HEK293 (cell line): ENCODE measurements at regions not wholly inside any gene's neighbourhood (a gene's known extent, or its start where the extent isn't known, plus 50 kb on each side); places are given as distances from the start of the nearest gene placed in this dataset.

Experiments used
- CTCF ChIA-PET: fragments of 350-600 bp; formaldehyde crosslinking; extraction: SDS; loops from one replicate; lab custom pipeline; 2021; ENCODE audit warnings: antibody characterized with exemption; lab: Yijun Ruan, JAX
- POLR2A ChIA-PET: fragments of 300-600 bp; formaldehyde crosslinking; extraction: SDS; loops from one replicate; lab custom pipeline; 2020; ENCODE audit warnings: antibody characterized with exemption, inconsistent platforms; lab: Yijun Ruan, JAX
- H3K27ac ChIP-seq: fragments of 200-500 bp; sonication (Bioruptor generic); 2 replicates; pipeline ENCODE4 v1.5.1; 2014; ENCODE audit warnings: low read depth, low read length, control low read depth, inconsistent platforms; ENCODE audit errors: extremely low read depth
- H3K36me3 ChIP-seq, 2 experiments: fragments of 200-500 bp in 1 of 2; sonication (Bioruptor generic) in 1 of 2; 1 replicate in 1 of 2; 2 replicates in 1 of 2; pipeline ENCODE4 v1.5.1; 2014 to 2017; ENCODE audit warnings: inconsistent platforms in 2 of 2, low read length in 2 of 2; ENCODE audit not compliant: control insufficient read depth in 2 of 2, insufficient read depth in 1 of 2
- H3K4me1 ChIP-seq: fragments of 200-500 bp; sonication (Bioruptor generic); 2 replicates; pipeline ENCODE4 v1.5.1; 2014; ENCODE audit warnings: mild to moderate bottlenecking, low read length, inconsistent platforms; ENCODE audit not compliant: control insufficient read depth, insufficient read depth
- H3K4me3 ChIP-seq: 2 replicates; pipeline ENCODE4 v1.5.1; 2011; ENCODE audit warnings: low read depth, mild to moderate bottlenecking, control low read depth, low read length, moderate library complexity
- H3K9me3 ChIP-seq: fragments of 200-500 bp; sonication (Bioruptor generic); 2 replicates; pipeline ENCODE4 v1.5.1; 2014; ENCODE audit warnings: low read depth, low read length, inconsistent platforms; ENCODE audit not compliant: control insufficient read depth, insufficient read depth
- KLF10 ChIP-seq: fragments of 450-650 bp; IDR thresholded peaks from 2 replicates; pipeline ENCODE4 v1.5.1; 2018; ENCODE audit warnings: missing biosample characterization, mild to moderate bottlenecking, missing genetic modification characterization
- YY1 ChIP-seq: fragments of 450-650 bp; formaldehyde crosslinking; IDR thresholded peaks from 2 replicates; pipeline ENCODE4 v1.5.1; 2018; ENCODE audit warnings: missing biosample characterization, missing genetic modification characterization
- ZBTB20 ChIP-seq: fragments of 450-650 bp; formaldehyde crosslinking; IDR thresholded peaks from 2 replicates; pipeline ENCODE4 v1.5.1; 2016; ENCODE audit warnings: missing biosample characterization, missing genetic modification characterization
- ZNF132 ChIP-seq: fragments of 450-650 bp; formaldehyde crosslinking; IDR thresholded peaks from 2 replicates; pipeline ENCODE4 v1.5.1; 2017; ENCODE audit warnings: missing biosample characterization, missing genetic modification characterization, borderline replicate concordance
- ZNF138 ChIP-seq: fragments of 450-650 bp; formaldehyde crosslinking; IDR thresholded peaks from 2 replicates; pipeline ENCODE4 v1.5.1; 2016; ENCODE audit warnings: missing biosample characterization, missing genetic modification characterization, borderline replicate concordance
- ZNF184 ChIP-seq: fragments of 450-650 bp; IDR thresholded peaks from 2 replicates; pipeline ENCODE4 v1.5.1; 2018; ENCODE audit warnings: missing biosample characterization, mild to moderate bottlenecking, missing genetic modification characterization
- ZNF19 ChIP-seq: fragments of 450-650 bp; formaldehyde crosslinking; IDR thresholded peaks from 2 replicates; pipeline ENCODE4; 2016; ENCODE audit warnings: missing biosample characterization, missing genetic modification characterization, low read depth
- ZNF223 ChIP-seq: fragments of 450-650 bp; formaldehyde crosslinking; IDR thresholded peaks from 2 replicates; pipeline ENCODE4 v1.5.1; 2016; ENCODE audit warnings: missing biosample characterization, missing genetic modification characterization
- ZNF239 ChIP-seq: fragments of 450-650 bp; formaldehyde crosslinking; IDR thresholded peaks from 2 replicates; pipeline ENCODE4 v1.5.1; 2016; ENCODE audit warnings: missing biosample characterization, missing genetic modification characterization
- ZNF426 ChIP-seq: fragments of 450-650 bp; formaldehyde crosslinking; IDR thresholded peaks from 2 replicates; pipeline ENCODE4 v1.5.1; 2017; ENCODE audit warnings: missing biosample characterization, missing genetic modification characterization, mild to moderate bottlenecking, inconsistent platforms, moderate library complexity
- ZNF501 ChIP-seq: fragments of 450-650 bp; formaldehyde crosslinking; IDR thresholded peaks from 2 replicates; pipeline ENCODE4 v1.5.1; 2016; ENCODE audit warnings: missing biosample characterization, missing genetic modification characterization
- ZNF510 ChIP-seq: fragments of 450-650 bp; formaldehyde crosslinking; IDR thresholded peaks from 2 replicates; pipeline ENCODE4 v1.5.1; 2018; ENCODE audit warnings: mild to moderate bottlenecking, missing genetic modification characterization, missing biosample characterization; ENCODE audit not compliant: insufficient replicate concordance
- ZNF585B ChIP-seq: fragments of 450-650 bp; formaldehyde crosslinking; IDR thresholded peaks from 2 replicates; pipeline ENCODE4 v1.5.1; 2016; ENCODE audit warnings: missing biosample characterization, missing genetic modification characterization
- ZNF624 ChIP-seq: fragments of 450-650 bp; formaldehyde crosslinking; IDR thresholded peaks from 2 replicates; pipeline ENCODE4 v1.5.1; 2017; ENCODE audit warnings: missing biosample characterization, missing genetic modification characterization
- ZNF670 ChIP-seq: fragments of 450-650 bp; formaldehyde crosslinking; IDR thresholded peaks from 2 replicates; pipeline ENCODE4 v1.5.1; 2016; ENCODE audit warnings: missing biosample characterization, missing genetic modification characterization, low read depth
- ZNF776 ChIP-seq: fragments of 450-650 bp; formaldehyde crosslinking; IDR thresholded peaks from 2 replicates; pipeline ENCODE4 v1.5.0; 2017; ENCODE audit warnings: missing biosample characterization, missing genetic modification characterization, borderline replicate concordance
- TF ChIP-seq, protein P1 (sequence below): fragments of 450-650 bp; formaldehyde crosslinking; IDR thresholded peaks from 2 replicates; pipeline ENCODE4 v1.5.1; 2017; ENCODE audit warnings: missing biosample characterization, missing genetic modification characterization
- TF ChIP-seq, protein P2 (sequence below): IDR thresholded peaks from 2 replicates; pipeline ENCODE4 v1.6.1; 2011; ENCODE audit warnings: mild to moderate bottlenecking, low read depth, low read length, borderline replicate concordance
- TF ChIP-seq, protein P3 (sequence below): fragments of 450-650 bp; formaldehyde crosslinking; IDR thresholded peaks from 2 replicates; pipeline ENCODE4 v1.5.1; 2016; ENCODE audit warnings: missing biosample characterization, missing genetic modification characterization
- TF ChIP-seq, protein P4 (sequence below): fragments of 450-650 bp; formaldehyde crosslinking; IDR thresholded peaks from 2 replicates; pipeline ENCODE4 v1.5.1; 2016; ENCODE audit warnings: missing biosample characterization, missing genetic modification characterization
- TF ChIP-seq, protein P5 (sequence below): fragments of 450-650 bp; formaldehyde crosslinking; IDR thresholded peaks from 2 replicates; pipeline ENCODE4 v1.5.1; 2016; ENCODE audit warnings: missing biosample characterization, missing genetic modification characterization, borderline replicate concordance

DNA sequence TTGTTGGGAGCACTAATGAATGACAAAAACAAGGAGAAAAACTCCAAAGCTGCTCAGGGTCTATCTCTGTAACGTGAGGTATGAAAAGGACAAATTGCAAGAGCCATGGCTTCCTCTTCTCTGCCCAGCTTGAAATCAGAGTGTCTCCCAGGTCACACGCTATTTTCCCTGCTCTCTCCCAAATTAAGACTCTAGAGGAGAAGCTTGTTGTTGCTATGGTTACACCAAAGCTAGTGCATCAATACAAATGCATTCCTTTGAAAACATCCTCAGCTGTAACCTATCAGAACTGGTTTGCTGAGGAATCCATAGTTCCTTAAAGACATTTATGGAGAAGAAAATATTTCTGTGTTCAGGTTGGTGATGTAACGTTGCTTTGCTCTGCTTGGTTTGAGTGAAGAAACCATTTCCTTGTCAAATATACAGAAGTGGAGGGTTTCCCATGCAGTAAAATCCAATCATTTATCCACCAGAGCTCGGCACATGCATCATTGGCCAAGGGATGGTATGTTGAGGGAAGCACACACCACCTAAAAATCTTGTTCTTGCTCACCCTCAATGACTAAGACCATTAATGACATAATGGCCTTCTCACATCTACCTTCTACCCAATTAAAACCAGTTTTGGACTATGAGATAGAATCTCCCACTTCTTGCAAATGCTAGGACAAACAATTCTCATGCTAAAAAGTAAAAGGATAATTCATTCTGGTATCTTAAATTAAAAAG lies 2135.6 kb upstream of the CELF4 start:
- Histone ChIP-seq H3K27ac (no peak overlapping the region), H3K4me1 (no peaks in the 10 kb centered on the region), H3K9me3 (no peaks in the 10 kb centered on the region), H3K4me3 (no peak overlapping the region), H3K36me3 (no peaks in the 10 kb centered on the region)
- TF ChIP-seq ZNF239 (tag by site-specific recombination): no peak
- no peak for TF ChIP-seq ZNF670 (tag by site-specific recombination)
- TF ChIP-seq ZNF501: no peak
- TF ChIP-seq, protein P1, sequence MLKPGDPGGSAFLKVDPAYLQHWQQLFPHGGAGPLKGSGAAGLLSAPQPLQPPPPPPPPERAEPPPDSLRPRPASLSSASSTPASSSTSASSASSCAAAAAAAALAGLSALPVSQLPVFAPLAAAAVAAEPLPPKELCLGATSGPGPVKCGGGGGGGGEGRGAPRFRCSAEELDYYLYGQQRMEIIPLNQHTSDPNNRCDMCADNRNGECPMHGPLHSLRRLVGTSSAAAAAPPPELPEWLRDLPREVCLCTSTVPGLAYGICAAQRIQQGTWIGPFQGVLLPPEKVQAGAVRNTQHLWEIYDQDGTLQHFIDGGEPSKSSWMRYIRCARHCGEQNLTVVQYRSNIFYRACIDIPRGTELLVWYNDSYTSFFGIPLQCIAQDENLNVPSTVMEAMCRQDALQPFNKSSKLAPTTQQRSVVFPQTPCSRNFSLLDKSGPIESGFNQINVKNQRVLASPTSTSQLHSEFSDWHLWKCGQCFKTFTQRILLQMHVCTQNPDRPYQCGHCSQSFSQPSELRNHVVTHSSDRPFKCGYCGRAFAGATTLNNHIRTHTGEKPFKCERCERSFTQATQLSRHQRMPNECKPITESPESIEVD (tag by site-specific recombination): no peak
- TF ChIP-seq, protein P2, sequence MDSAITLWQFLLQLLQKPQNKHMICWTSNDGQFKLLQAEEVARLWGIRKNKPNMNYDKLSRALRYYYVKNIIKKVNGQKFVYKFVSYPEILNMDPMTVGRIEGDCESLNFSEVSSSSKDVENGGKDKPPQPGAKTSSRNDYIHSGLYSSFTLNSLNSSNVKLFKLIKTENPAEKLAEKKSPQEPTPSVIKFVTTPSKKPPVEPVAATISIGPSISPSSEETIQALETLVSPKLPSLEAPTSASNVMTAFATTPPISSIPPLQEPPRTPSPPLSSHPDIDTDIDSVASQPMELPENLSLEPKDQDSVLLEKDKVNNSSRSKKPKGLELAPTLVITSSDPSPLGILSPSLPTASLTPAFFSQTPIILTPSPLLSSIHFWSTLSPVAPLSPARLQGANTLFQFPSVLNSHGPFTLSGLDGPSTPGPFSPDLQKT: no peak
- no peak for TF ChIP-seq ZNF426 (tag by site-specific recombination)
- TF ChIP-seq ZNF19 (tag by site-specific recombination): no peak
- TF ChIP-seq, protein P3, sequence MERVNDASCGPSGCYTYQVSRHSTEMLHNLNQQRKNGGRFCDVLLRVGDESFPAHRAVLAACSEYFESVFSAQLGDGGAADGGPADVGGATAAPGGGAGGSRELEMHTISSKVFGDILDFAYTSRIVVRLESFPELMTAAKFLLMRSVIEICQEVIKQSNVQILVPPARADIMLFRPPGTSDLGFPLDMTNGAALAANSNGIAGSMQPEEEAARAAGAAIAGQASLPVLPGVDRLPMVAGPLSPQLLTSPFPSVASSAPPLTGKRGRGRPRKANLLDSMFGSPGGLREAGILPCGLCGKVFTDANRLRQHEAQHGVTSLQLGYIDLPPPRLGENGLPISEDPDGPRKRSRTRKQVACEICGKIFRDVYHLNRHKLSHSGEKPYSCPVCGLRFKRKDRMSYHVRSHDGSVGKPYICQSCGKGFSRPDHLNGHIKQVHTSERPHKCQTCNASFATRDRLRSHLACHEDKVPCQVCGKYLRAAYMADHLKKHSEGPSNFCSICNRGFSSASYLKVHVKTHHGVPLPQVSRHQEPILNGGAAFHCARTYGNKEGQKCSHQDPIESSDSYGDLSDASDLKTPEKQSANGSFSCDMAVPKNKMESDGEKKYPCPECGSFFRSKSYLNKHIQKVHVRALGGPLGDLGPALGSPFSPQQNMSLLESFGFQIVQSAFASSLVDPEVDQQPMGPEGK (tag by site-specific recombination): no peak
- TF ChIP-seq YY1 (tag by site-specific recombination): no peak
- no peak for TF ChIP-seq ZNF184 (tag by site-specific recombination)
- TF ChIP-seq KLF10 (tag by site-specific recombination): no peak
- no peak for TF ChIP-seq ZNF585B (tag by site-specific recombination)
- POLR2A ChIA-PET: no interaction called here
- CTCF ChIA-PET: interaction anchor here (0.6 kb wide), 1 partner anchor 102 kb away, joined by 3 read pairs; no protein-coding TSS in a partner anchor

DNA sequence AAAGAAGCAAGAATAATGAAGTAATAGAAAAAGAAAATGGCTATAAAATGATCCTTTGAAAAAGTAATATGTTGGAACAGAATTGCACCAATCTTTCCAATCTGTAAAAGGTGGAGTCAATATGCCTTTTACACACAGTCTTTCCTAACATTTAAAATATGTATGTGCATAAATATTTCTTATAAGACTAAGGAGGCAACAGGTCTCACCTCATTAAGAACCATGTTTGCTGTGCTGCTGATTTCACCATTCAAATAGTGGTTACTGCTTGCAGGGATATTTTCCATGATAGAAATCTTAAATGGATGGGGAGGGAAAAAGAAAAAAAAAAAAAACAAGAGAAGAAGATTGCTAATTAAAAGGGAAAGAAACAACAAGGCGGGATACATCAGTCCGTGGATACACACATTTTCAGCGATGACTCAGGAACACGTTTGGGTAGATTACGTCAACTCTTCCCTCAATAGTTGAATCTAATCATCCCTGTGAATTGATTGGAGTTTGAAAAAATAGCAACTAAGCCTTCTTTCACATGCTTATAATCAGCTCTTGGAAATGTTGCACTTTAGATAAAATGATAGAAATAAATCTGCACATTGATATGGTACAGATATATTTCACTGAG lies 2133.9 kb upstream of the CELF4 start:
- no peaks in the 10 kb centered on the region for H3K9me3 ChIP-seq
- H3K4me3 ChIP-seq: no peak overlapping the region
- H3K4me1 ChIP-seq: no peaks in the 10 kb centered on the region
- ChIA-PET POLR2A (no interaction called here), CTCF (no interaction called here)
- H3K27ac ChIP-seq: no peak overlapping the region
- H3K36me3 ChIP-seq: no peaks in the 10 kb centered on the region
- TF ChIP-seq ZNF776 (tag by site-specific recombination): no peak
- TF ChIP-seq ZNF510: no peak
- TF ChIP-seq, protein P4, sequence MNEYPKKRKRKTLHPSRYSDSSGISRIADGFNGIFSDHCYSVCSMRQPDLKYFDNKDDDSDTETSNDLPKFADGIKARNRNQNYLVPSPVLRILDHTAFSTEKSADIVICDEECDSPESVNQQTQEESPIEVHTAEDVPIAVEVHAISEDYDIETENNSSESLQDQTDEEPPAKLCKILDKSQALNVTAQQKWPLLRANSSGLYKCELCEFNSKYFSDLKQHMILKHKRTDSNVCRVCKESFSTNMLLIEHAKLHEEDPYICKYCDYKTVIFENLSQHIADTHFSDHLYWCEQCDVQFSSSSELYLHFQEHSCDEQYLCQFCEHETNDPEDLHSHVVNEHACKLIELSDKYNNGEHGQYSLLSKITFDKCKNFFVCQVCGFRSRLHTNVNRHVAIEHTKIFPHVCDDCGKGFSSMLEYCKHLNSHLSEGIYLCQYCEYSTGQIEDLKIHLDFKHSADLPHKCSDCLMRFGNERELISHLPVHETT (tag by site-specific recombination): no peak
- no peak for TF ChIP-seq ZBTB20 (tag by site-specific recombination)
- TF ChIP-seq ZNF138 (tag by site-specific recombination): no peak
- no peak for TF ChIP-seq ZNF132
- no peak for TF ChIP-seq ZNF501
- no peak for TF ChIP-seq ZNF624 (tag by site-specific recombination)
- TF ChIP-seq ZNF223: no peak
- TF ChIP-seq, protein P5, sequence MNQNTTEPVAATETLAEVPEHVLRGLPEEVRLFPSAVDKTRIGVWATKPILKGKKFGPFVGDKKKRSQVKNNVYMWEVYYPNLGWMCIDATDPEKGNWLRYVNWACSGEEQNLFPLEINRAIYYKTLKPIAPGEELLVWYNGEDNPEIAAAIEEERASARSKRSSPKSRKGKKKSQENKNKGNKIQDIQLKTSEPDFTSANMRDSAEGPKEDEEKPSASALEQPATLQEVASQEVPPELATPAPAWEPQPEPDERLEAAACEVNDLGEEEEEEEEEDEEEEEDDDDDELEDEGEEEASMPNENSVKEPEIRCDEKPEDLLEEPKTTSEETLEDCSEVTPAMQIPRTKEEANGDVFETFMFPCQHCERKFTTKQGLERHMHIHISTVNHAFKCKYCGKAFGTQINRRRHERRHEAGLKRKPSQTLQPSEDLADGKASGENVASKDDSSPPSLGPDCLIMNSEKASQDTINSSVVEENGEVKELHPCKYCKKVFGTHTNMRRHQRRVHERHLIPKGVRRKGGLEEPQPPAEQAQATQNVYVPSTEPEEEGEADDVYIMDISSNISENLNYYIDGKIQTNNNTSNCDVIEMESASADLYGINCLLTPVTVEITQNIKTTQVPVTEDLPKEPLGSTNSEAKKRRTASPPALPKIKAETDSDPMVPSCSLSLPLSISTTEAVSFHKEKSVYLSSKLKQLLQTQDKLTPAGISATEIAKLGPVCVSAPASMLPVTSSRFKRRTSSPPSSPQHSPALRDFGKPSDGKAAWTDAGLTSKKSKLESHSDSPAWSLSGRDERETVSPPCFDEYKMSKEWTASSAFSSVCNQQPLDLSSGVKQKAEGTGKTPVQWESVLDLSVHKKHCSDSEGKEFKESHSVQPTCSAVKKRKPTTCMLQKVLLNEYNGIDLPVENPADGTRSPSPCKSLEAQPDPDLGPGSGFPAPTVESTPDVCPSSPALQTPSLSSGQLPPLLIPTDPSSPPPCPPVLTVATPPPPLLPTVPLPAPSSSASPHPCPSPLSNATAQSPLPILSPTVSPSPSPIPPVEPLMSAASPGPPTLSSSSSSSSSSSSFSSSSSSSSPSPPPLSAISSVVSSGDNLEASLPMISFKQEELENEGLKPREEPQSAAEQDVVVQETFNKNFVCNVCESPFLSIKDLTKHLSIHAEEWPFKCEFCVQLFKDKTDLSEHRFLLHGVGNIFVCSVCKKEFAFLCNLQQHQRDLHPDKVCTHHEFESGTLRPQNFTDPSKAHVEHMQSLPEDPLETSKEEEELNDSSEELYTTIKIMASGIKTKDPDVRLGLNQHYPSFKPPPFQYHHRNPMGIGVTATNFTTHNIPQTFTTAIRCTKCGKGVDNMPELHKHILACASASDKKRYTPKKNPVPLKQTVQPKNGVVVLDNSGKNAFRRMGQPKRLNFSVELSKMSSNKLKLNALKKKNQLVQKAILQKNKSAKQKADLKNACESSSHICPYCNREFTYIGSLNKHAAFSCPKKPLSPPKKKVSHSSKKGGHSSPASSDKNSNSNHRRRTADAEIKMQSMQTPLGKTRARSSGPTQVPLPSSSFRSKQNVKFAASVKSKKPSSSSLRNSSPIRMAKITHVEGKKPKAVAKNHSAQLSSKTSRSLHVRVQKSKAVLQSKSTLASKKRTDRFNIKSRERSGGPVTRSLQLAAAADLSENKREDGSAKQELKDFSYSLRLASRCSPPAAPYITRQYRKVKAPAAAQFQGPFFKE (tag by site-specific recombination): no peak
